ENCODE measurements at regions not wholly inside any gene's neighbourhood (a gene's known extent, or its start where the extent isn't known, plus 50 kb on each side); places are given as distances from the start of the nearest gene placed in this dataset.

- TF ChIP-seq, protein P1, sequence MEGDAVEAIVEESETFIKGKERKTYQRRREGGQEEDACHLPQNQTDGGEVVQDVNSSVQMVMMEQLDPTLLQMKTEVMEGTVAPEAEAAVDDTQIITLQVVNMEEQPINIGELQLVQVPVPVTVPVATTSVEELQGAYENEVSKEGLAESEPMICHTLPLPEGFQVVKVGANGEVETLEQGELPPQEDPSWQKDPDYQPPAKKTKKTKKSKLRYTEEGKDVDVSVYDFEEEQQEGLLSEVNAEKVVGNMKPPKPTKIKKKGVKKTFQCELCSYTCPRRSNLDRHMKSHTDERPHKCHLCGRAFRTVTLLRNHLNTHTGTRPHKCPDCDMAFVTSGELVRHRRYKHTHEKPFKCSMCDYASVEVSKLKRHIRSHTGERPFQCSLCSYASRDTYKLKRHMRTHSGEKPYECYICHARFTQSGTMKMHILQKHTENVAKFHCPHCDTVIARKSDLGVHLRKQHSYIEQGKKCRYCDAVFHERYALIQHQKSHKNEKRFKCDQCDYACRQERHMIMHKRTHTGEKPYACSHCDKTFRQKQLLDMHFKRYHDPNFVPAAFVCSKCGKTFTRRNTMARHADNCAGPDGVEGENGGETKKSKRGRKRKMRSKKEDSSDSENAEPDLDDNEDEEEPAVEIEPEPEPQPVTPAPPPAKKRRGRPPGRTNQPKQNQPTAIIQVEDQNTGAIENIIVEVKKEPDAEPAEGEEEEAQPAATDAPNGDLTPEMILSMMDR (IDR thresholded peaks at IDR 0.05; ENCODE audit: low read length), result no peak
- TF ChIP-seq EZH2phosphoT487 (IDR thresholded peaks at IDR 0.05; ENCODE audit: low read length), result no peak
Measured at GRCh38 chr4:125481334-125482045, 166.7 kb downstream of the FAT4 start.
